ENCODE measurements at regions not wholly inside any gene's neighbourhood (a gene's known extent, or its start where the extent isn't known, plus 50 kb on each side); places are given as distances from the start of the nearest gene placed in this dataset.
"Not testable (repeated sequence)": the region's sequence is repeated elsewhere in the genome, so short reads cannot be mapped to it uniquely, and the experiment has no call there.

- DNase-seq (ENCODE audit: low read depth): no peak
Measured at GRCh38 chr2:163086940-163087339, 248.4 kb upstream of the KCNH7 start.

GRCh38 chr2:163085366-163086024, 246.9 kb upstream of the KCNH7 start:
- not testable (repeated sequence) for DNase-seq (ENCODE audit: low read depth)

- no peak for DNase-seq (ENCODE audit: low read depth)
Measured at GRCh38 chr2:163081754-163082153, 243.2 kb upstream of the KCNH7 start.

GRCh38 chr2:163077241-163077640, 238.7 kb upstream of the KCNH7 start:
- no peak for DNase-seq (ENCODE audit: low read depth)

GRCh38 chr2:163066085-163066484, 227.5 kb upstream of the KCNH7 start:
- DNase-seq (ENCODE audit: low read depth): no peak

GRCh38 chr2:163062524-163062923, 224.0 kb upstream of the KCNH7 start:
- DNase-seq (ENCODE audit: low read depth): no peak

- no peak for DNase-seq (ENCODE audit: low read depth)
Measured at GRCh38 chr2:163046615-163047014, 208.0 kb upstream of the KCNH7 start.

- no peak for DNase-seq (ENCODE audit: low read depth)
Measured at GRCh38 chr2:163045830-163046229, 207.3 kb upstream of the KCNH7 start.

GRCh38 chr2:163044114-163044513, 205.5 kb upstream of the KCNH7 start:
- DNase-seq (ENCODE audit: low read depth): no peak

- DNase-seq (ENCODE audit: low read depth): no peak
Measured at GRCh38 chr2:163043201-163043600, 204.6 kb upstream of the KCNH7 start.

GRCh38 chr2:163039266-163039665, 200.7 kb upstream of the KCNH7 start:
- DNase-seq (ENCODE audit: low read depth): no peak

GRCh38 chr2:163028807-163029206, 190.2 kb upstream of the KCNH7 start:
- DNase-seq (ENCODE audit: low read depth): no peak

GRCh38 chr2:163026136-163026775, 187.7 kb upstream of the KCNH7 start:
- DNase-seq (ENCODE audit: low read depth): not testable (repeated sequence)

GRCh38 chr2:163016882-163017281, 178.3 kb upstream of the KCNH7 start:
- not testable (repeated sequence) for DNase-seq (ENCODE audit: low read depth)

- no peak for DNase-seq (ENCODE audit: low read depth)
Measured at GRCh38 chr2:163011000-163011399, 172.4 kb upstream of the KCNH7 start.

- DNase-seq (ENCODE audit: low read depth): no peak
Measured at GRCh38 chr2:163008642-163009041, 170.1 kb upstream of the KCNH7 start.

- DNase-seq (ENCODE audit: low read depth): no peak
Measured at GRCh38 chr2:162994718-162995117, 156.2 kb upstream of the KCNH7 start.

GRCh38 chr2:162992828-162993227, 154.3 kb upstream of the KCNH7 start:
- DNase-seq (ENCODE audit: low read depth): no peak

GRCh38 chr2:162989507-162989906, 150.9 kb upstream of the KCNH7 start:
- no peak for DNase-seq (ENCODE audit: low read depth)

- no peak for DNase-seq (ENCODE audit: low read depth)
Measured at GRCh38 chr2:162974771-162975170, 136.2 kb upstream of the KCNH7 start.

GRCh38 chr2:162972383-162972782, 133.8 kb upstream of the KCNH7 start:
- no peak for DNase-seq (ENCODE audit: low read depth)

GRCh38 chr2:162968306-162968705, 129.7 kb upstream of the KCNH7 start:
- DNase-seq (ENCODE audit: low read depth): no peak

- no peak for DNase-seq (ENCODE audit: low read depth)
Measured at GRCh38 chr2:162967811-162968210, 129.2 kb upstream of the KCNH7 start.

GRCh38 chr2:162967147-162967546, 128.6 kb upstream of the KCNH7 start:
- no peak for DNase-seq (ENCODE audit: low read depth)
